ENCODE measurements at regions not wholly inside any gene's neighbourhood (a gene's known extent, or its start where the extent isn't known, plus 50 kb on each side); places are given as distances from the start of the nearest gene placed in this dataset.

DNA sequence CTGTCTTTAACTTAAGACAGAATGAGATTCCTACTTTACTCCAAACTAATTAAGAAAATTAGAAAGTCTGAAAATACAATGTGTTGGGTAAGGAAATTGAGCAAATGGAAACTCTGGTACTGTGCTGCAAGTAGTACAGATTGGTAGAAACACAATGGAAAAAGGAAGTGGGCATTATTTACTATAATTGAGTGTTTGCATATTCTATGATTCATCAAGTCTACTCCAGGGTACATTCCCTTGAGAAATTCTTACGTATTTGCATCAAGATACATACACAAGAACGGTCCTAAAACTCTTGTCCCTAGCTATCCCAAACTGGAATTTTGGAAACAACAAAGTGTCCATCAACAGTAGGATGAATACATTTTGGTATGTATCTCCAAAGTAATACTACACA lies 123.5 kb upstream of the TARS1 start:
- TF ChIP-seq EZH2 (IDR thresholded peaks at IDR 0.05; ENCODE audit: insufficient read depth, low read length): no peak
- TF ChIP-seq, protein P1, sequence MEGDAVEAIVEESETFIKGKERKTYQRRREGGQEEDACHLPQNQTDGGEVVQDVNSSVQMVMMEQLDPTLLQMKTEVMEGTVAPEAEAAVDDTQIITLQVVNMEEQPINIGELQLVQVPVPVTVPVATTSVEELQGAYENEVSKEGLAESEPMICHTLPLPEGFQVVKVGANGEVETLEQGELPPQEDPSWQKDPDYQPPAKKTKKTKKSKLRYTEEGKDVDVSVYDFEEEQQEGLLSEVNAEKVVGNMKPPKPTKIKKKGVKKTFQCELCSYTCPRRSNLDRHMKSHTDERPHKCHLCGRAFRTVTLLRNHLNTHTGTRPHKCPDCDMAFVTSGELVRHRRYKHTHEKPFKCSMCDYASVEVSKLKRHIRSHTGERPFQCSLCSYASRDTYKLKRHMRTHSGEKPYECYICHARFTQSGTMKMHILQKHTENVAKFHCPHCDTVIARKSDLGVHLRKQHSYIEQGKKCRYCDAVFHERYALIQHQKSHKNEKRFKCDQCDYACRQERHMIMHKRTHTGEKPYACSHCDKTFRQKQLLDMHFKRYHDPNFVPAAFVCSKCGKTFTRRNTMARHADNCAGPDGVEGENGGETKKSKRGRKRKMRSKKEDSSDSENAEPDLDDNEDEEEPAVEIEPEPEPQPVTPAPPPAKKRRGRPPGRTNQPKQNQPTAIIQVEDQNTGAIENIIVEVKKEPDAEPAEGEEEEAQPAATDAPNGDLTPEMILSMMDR (IDR thresholded peaks at IDR 0.05; ENCODE audit: insufficient read depth, low read depth, low read length): no peak
